Stimulated activated CD8-positive, alpha-beta memory T cell treated with anti-CD3 and anti-CD28 coated beads, Interleukin-4, amount 100 ng/mL, for 48 hours (primary cell): ENCODE measurements at regions not wholly inside any gene's neighbourhood (a gene's known extent, or its start where the extent isn't known, plus 50 kb on each side); places are given as distances from the start of the nearest gene placed in this dataset.

Experiments
- DNase-seq: peaks from one replicate; pipeline ENCODE4 v3.0.0-alpha.2; 2020

DNA sequence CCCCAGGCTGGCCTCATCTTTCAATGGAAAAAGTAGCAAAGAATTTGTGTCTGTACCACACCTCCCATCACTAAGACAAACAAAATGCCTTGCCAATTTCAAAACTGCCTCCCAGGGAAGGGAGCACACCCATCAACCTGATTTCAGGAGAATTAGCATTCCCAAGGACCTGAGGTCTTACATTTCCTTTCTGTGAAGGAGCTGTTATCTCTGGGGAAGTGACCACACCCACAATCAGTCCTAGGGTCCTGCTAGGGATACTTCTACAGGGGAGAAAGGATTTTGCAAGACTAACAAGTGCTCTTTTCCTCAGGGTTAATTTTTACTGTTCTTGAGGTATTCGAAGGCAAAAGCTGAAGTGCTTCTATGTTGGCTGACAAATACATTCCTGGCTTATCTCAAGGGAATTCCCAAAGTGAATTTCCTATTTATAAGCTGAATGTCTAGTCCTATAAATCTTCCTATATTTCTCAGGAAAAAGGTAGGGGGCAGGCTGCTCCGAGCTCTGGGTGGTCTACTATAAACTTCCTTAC is 97.4 kb upstream of the ITGA1 start:
- no peak for DNase-seq

DNA sequence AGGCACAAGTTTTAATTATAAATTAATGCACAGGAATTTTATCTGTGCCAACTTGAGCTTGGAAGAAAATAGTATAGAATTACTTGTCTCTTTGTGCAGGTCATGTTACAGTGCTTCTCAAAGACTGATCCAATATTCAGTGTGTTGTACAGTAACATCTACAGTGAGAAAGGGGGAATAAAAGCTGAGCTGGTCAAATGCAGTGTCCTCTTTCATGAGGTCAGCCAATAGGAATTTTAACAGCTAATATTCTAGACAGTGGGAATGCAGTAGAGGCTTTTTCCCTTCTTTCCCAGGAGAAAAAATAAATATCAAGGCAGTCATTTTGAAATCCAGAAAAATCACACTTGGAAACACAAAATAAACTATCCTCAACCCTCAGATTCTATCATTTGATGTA is 95.7 kb upstream of the ITGA1 start:
- DNase-seq = no peak

DNA sequence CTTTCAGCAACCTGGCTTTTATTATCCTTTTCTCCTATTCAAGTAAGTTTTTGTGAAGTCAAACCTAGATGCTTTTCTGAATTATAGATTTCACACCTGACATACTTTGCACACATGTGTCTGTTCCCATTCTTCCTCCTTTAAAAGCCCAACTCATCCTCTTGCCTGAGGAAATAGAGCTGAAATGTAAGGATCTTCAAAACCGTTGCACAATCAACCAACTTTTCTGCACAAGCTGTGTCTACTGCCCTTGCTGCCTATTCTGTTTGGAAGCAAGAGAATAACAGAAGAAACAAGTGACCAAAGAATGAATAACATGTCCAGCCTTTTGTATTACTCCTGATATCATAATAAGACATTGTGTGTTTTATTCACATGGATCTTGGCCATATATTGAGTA is 95.1 kb upstream of the ITGA1 start:
- DNase-seq = no peak

DNA sequence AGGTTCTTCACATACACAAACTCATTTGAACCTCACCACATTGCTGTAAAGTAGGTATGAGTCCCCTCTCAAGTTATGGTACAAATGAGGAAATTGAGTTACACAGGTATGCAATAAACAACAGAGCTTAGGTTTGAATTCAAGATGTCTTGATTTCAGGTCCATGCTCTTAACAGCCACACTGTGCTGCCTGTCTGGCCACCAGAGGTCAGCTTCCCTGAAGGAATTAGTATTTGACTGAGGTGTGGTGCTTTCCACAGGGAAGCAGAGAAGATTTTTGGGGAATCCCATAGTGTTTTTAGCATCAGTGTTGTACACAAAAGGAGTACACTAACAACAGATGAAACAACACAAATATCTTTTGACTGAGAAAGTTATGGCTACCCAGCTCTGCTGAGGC is 94.4 kb upstream of the ITGA1 start:
- peak; percentile 28 for DNase-seq

DNA sequence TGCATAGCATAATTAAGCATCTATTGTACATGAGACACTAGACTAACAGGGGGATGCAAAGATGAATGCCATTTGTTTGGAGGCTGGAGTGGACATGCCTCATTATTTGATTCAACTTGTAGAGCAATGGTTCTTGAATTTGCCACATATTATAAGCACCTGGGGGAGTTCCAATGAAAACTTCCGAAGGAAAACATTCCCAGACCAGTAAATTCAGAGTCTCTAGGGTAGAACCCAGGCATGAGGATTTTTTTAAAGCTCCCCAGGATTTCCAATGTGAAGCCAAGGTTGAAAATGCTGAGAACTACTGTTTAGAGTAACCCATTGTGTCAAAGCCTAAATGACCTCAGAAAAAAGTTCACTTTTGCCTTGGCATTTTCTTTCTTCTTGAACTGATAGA is 93.9 kb upstream of the ITGA1 start:
- no peak for DNase-seq

- DNase-seq = no peak
Measured at GRCh38 chr5:52694648-52695047, 93.1 kb upstream of the ITGA1 start.

DNA sequence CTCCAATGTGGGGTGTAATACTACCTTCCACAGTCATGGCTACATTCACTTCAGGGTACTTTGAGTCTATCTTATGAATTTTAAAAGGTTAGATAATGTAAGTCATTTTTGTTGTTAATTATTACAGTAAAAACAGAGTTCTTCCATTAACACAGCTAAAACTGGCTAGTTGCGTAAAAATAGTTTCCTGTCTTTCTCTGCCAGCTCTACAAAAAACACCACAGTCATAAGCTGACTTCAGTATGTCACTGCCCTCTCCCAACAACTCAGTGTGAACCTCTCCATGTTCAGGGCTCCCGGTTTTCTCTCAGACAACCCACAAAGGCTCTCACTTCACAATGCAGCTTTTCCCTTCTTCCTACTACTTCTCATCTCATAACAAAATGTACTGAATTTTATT is 84.8 kb upstream of the ITGA1 start:
- no peak for DNase-seq

- DNase-seq = no peak
Measured at GRCh38 chr5:52703321-52703720, 84.4 kb upstream of the ITGA1 start.

DNA sequence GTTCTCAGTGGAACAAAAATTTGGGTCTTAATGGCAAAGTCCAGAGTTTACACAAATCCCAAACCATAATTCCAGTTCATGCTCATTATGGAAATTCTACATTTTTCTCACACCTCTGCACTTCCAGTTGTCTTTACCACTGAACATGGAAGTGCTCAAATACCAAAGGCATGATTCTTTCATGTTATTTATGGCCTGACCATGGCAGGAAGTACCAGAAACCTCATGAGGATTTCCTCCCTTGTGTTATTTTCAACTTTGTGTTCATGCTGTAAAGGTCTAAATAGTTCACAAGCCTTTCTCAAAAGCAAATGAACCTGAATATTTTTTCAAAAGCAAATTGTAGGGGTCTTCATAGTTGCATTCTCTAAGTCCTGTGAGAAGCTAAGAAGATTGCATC is 82.0 kb upstream of the ITGA1 start:
- no peak for DNase-seq

GRCh38 chr5:52706775-52707174 is 80.9 kb upstream of the ITGA1 start:
- no peak for DNase-seq

DNA sequence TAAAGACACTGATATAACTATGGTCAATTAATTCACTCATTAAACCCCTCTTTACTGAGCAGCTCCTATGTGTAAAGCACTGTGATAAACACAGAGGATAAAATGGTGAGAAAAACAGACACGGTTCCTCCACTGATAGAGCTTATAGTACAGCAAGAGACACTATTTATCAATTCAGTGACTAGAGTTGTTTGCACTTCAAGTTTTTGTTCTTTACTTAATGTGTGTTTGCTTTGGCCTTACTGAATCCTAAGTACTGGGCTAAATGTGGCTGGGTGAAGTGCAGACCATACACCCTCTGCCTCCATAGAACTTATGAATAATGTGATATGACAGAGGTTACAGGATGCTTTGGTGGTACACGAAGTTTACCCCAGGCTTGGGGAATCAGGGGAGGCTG is 80.1 kb upstream of the ITGA1 start:
- DNase-seq = no peak

GRCh38 chr5:52708463-52708862 is 79.3 kb upstream of the ITGA1 start:
- DNase-seq = no peak

DNA sequence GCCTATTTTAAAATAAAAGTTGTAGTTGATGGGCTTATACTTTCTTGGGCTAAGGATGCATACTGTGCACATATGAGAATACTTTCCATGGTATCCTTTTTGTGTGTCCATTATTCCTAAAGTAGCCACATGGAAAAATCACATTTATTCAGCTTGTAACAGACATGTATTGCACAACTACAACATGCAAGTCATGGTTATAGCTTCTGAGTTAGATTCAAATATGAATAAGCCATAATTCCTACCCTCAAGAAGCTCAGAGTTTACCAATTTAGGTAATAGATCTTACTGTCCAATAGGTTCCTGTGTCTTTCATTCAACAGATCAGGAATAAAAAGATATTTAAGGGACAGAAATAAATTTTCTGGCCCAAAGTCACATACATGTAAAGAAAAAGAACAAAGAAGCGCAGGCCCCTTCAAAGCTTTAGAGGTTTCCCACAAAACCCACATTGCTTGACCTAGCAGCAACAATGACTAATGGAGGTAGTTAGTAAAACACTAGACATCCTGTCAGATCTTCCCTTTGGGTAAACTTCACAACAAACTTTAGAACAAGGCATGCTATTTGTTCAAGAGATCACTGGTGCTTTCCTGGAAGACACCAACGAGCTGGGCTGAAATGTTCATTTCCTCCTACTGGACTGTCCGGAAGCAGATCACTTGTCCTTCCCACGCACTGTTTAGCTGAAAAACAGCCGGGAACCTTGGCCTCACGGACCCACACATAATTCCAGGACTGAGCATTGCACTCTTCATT is 78.4 kb upstream of the ITGA1 start:
- DNase-seq = no peak

DNA sequence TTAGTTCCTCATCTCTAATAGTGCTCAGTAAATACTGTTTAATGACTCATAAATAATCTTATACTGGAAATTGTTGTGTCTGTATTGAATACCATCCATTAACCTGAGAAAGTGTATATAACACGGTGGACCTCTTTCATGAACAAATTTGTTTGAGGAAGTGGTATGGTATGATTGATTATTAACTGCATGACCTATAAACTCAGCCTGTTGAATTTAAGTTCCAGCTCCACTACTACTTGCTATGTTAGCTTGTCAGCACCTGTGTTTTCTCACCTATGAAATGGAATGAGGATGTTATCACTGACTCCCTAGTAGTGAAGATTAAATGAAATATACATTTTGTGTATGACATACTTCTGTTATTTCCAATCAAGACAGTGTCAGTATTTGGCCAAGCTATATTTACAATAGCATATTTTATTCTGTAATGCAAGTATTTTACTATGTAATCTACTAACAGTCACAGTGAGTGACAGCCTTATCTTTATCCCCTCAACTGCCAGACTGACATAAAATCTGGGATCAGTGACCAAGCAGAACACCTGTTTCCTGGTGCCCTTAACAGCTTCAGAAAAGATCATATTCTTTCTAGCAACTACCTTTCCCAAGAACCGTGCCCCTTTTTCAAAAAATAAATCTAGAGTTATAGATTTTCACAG is 77.3 kb upstream of the ITGA1 start:
- no peak for DNase-seq

DNA sequence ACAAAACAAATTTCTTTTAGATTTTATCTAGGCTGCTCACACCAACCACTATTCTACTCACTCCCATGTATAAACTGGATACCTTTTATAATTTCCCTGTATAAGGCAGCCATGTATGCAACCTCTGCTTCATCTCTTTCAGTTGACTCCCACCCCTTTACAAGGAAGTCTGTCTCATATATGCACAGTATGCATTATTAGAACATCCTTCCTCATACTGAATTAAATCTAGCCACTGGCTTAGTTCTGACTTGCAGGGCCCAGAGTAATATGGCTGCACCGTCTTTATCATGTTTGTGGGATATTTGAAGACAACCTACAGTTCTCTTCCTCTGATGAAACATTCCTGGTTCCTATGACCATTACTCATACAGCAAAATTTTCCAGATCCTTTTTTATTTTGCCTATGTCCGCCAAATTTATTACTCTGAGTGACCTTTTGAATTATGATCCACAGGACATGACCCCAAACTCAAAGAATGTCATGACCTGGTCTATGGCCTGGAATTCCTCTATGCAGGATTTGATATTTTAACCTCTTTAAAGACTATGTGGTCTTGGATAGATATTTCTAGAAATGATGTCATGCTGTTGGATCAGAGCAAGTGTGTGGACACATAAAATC is 76.6 kb upstream of the ITGA1 start:
- no peak for DNase-seq

GRCh38 chr5:52712354-52712753 is 75.4 kb upstream of the ITGA1 start:
- DNase-seq = no peak

DNA sequence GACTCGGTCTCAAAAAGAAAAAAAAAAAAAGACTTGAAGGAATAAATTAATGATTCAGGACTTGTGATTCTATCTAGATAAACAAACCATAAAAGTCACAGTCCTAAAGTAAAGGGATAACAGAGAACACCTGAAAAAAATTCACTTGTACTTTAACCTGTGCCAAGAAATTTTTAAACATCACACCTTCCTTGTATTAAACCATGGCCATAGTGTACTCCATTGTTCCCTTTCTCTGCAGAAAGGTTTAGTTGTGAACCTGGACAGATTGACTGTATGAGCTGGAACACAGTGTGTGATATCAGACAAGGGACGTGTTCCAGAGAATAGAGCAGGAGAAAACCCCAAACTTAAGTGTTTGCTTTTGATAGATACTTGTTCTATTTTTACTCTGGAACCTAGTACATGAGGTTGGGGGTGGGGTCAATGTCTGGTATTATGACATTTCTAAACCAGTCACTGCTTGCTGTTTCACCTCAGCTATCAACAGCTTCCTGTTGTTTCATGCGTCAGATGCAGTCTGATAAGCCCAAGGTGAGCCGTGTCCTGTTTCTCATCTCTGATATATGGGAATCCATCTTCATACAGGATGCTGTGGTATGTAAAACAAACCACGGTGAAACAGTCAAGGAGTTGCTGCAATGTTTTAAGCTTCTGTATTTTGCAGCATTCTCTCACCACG is 62.5 kb upstream of the ITGA1 start:
- DNase-seq = peak; percentile 46

- DNase-seq = no peak
Measured at GRCh38 chr5:52725808-52726207, 61.9 kb upstream of the ITGA1 start.

GRCh38 chr5:52727020-52727419 is 60.7 kb upstream of the ITGA1 start:
- DNase-seq = no peak

DNA sequence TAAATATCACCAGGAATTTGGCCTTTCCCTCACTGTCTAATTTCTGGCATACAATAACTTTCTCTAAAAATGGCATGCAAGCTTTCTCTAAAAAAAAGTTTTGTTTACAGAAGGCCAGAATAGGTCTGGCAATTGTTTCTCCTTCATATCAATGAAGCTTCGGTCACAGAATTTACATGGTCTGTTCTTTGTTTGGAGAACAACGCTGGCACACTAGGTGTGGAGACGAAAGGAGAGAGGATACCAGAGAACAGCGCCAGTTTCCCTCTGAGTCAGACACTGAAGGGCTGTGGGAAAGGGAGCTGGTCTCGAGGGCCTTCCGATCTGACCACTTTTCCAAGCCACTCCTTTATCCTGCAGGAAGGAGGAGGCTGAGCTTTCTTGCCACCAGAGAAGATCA is 60.1 kb upstream of the ITGA1 start:
- DNase-seq = no peak

DNA sequence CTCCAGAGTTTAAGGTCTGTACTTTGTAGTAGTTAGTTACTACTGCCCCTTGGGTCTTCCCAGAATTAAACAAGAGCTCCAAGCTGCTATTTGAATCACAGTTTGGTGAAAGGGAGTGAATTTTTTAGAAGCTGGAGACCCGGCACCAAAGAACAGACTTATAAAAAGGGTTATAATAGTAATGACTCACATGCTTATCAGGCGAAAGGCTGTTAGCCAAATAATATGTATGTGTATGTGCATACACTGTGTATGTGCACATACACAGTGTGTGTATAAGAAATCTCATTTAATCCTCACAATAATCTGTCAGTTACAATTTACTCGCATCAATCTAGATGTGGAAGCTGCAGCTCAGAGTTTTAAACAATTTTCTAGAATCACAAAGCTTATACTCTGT is 59.5 kb upstream of the ITGA1 start:
- no peak for DNase-seq

- DNase-seq = no peak
Measured at GRCh38 chr5:52728686-52729085, 59.0 kb upstream of the ITGA1 start.

DNA sequence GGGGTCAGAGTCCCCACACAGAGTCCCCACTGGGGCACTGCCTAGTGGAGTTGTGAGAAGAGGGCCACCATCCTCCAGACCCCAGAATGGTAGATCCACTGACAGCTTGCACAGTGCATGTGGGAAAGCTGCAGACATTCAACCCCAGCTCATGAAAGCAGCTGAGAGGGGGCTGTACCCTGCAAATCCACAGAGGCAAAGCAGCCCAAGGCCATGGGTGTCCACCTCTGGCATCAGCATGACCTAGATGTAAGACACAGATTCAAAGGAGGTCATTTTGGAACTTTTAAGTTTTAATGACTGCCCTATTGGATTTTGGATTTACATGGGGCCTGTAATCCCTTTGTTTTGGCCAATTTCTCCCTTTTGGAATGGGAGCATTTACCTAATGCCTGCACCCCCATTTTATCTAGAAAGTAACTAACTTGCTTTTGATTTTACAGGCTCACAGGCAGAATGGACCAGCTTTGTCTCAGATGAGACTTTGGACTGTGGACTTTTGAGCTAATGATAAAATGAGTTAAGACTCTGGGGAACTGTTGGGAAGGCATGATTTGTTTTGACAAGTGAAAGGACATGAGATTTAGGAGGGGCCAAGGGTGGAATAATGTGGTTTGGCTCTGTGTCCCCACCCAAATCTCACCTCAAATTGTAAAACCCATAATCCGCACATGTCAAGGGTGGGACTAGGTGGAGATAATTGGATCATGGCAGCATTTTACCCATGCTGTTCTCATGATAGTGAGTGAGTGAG is 56.3 kb upstream of the ITGA1 start:
- no peak for DNase-seq
